ENCODE measurements at regions not wholly inside any gene's neighbourhood (a gene's known extent, or its start where the extent isn't known, plus 50 kb on each side); places are given as distances from the start of the nearest gene placed in this dataset.

DNA sequence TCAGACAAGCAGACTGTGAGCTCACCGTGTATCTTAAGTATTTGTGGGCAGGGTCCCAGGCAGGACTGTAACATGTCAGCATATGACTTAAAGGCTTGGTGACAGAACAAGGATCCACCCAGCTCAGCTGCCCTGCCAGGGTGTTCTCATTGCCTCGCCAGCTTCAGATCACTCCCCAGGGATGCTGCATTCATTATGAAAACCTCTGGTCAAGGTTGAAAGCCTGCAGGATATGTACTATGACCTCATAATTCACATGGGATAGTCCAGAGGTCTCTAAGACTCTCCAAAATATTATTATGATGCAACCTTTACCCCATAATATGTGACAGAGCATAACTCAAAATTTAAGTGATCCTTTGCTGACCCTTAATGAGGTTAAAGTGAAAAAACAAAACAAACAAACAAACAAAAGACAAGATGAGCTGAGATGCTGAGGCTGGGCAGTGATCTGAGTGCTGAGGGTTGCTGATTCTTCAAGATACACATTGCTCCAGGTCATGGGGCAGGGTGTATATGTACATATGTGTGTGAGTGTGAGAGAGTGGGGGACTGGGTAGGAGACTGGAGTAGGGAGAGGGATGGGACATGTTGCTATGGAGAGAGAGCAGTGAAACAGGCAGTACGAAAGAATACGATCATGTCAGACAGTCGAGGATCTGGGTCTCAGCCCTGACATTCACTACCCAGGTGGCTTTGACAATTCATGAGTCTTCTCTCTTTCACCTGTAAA, 98.8 kb upstream of the DUSP10 start:
- Histone ChIP-seq H3K4me3 (ENCODE audit: low read depth, low read length) (no peak overlapping the region), H3K4me1 (ENCODE audit: control insufficient read depth, insufficient read depth, low read length) (no peaks in the 10 kb centered on the region), H3K36me3 (ENCODE audit: control insufficient read depth in 2 of 2, insufficient read depth in 1 of 2, low read length in 2 of 2) (no peaks in the 10 kb centered on the region), H3K9me3 (ENCODE audit: control insufficient read depth, insufficient read depth, low read depth, low read length) (no peaks in the 10 kb centered on the region), H3K27ac (ENCODE audit: extremely low read depth, low read depth, low read length) (peak overlapping the region; percentile 3; the same call in 1 of the 2 replicates)
- ChIA-PET POLR2A (no interaction called here), CTCF (interaction anchor here (0.9 to 1.1 kb wide), 2 partner anchors 18 to 97 kb away, joined by 3 to 4 read pairs; no protein-coding TSS in a partner anchor)
- no peak for TF ChIP-seq ZNF785 (tag by site-specific recombination; IDR thresholded peaks at IDR 0.05)
- TF ChIP-seq ZNF394 (tag by site-specific recombination; IDR thresholded peaks at IDR 0.05; ENCODE audit: borderline replicate concordance), result no peak
- TF ChIP-seq ZNF629 (tag by site-specific recombination; IDR thresholded peaks at IDR 0.05), result peak; percentile 73; the same call in 1 of the 2 replicates
- peak; percentile 48; the same call in 1 of the 2 replicates for TF ChIP-seq ZNF184 (tag by site-specific recombination; IDR thresholded peaks at IDR 0.05)
- TF ChIP-seq ZNF777 (tag by site-specific recombination; IDR thresholded peaks at IDR 0.05; ENCODE audit: borderline replicate concordance), result no peak
- TF ChIP-seq, protein P1, sequence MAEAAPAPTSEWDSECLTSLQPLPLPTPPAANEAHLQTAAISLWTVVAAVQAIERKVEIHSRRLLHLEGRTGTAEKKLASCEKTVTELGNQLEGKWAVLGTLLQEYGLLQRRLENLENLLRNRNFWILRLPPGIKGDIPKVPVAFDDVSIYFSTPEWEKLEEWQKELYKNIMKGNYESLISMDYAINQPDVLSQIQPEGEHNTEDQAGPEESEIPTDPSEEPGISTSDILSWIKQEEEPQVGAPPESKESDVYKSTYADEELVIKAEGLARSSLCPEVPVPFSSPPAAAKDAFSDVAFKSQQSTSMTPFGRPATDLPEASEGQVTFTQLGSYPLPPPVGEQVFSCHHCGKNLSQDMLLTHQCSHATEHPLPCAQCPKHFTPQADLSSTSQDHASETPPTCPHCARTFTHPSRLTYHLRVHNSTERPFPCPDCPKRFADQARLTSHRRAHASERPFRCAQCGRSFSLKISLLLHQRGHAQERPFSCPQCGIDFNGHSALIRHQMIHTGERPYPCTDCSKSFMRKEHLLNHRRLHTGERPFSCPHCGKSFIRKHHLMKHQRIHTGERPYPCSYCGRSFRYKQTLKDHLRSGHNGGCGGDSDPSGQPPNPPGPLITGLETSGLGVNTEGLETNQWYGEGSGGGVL (tag by site-specific recombination; IDR thresholded peaks at IDR 0.05), result peak; percentile 26
- no peak for TF ChIP-seq MZF1 (tag by site-specific recombination; IDR thresholded peaks at IDR 0.05; ENCODE audit: borderline replicate concordance)
- TF ChIP-seq, protein P2, sequence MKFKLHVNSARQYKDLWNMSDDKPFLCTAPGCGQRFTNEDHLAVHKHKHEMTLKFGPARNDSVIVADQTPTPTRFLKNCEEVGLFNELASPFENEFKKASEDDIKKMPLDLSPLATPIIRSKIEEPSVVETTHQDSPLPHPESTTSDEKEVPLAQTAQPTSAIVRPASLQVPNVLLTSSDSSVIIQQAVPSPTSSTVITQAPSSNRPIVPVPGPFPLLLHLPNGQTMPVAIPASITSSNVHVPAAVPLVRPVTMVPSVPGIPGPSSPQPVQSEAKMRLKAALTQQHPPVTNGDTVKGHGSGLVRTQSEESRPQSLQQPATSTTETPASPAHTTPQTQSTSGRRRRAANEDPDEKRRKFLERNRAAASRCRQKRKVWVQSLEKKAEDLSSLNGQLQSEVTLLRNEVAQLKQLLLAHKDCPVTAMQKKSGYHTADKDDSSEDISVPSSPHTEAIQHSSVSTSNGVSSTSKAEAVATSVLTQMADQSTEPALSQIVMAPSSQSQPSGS (tag by site-specific recombination; IDR thresholded peaks at IDR 0.05; ENCODE audit: low read depth), result peak; percentile 88
- TF ChIP-seq, protein P3, sequence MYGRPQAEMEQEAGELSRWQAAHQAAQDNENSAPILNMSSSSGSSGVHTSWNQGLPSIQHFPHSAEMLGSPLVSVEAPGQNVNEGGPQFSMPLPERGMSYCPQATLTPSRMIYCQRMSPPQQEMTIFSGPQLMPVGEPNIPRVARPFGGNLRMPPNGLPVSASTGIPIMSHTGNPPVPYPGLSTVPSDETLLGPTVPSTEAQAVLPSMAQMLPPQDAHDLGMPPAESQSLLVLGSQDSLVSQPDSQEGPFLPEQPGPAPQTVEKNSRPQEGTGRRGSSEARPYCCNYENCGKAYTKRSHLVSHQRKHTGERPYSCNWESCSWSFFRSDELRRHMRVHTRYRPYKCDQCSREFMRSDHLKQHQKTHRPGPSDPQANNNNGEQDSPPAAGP (tag by site-specific recombination; IDR thresholded peaks at IDR 0.05), result 0 out of 2 replicates have a peak, but pooled peaks have one; percentile 40
- TF ChIP-seq ZNF366 (tag by site-specific recombination; conservative IDR thresholded peaks at IDR 0.05), result peak; percentile 51; the same call in 1 of the 2 replicates
- TF ChIP-seq ZBTB7A (tag by site-specific recombination; IDR thresholded peaks at IDR 0.05; ENCODE audit: low read depth), result no peak
- 0 out of 2 replicates have a peak, but pooled peaks have one; percentile 14 for TF ChIP-seq ZIC2 (tag by site-specific recombination; IDR thresholded peaks at IDR 0.05)
- TF ChIP-seq ZNF639 (tag by site-specific recombination; IDR thresholded peaks at IDR 0.05), result peak; percentile 45; the same call in 1 of the 2 replicates
- no peak for TF ChIP-seq ZNF175 (tag by site-specific recombination; IDR thresholded peaks at IDR 0.05)
- TF ChIP-seq PRDM1 (tag by site-specific recombination; IDR thresholded peaks at IDR 0.05), result no peak
- no peak for TF ChIP-seq ZNF404 (tag by site-specific recombination; IDR thresholded peaks at IDR 0.05)
- peak; percentile 37 for TF ChIP-seq PRDM10 (tag by site-specific recombination; IDR thresholded peaks at IDR 0.05)
- TF ChIP-seq ZBTB21 (tag by site-specific recombination; IDR thresholded peaks at IDR 0.05), result peak; percentile 80

Measured in HEK293 (cell line).